Vagina (tissue), 2 donors: ENCODE measurements at regions not wholly inside any gene's neighbourhood (a gene's known extent, or its start where the extent isn't known, plus 50 kb on each side); places are given as distances from the start of the nearest gene placed in this dataset.

ENCODE experiments used
- DNase-seq, 2 donors: peaks; one replicate each; pipeline ENCODE4 v3.0.0-alpha.2; 2017; ENCODE audit errors: extremely low spot score in 2 of 2
- H3K27ac ChIP-seq: fragments of 200-600 bp; sonication (generic); one replicate; pipeline ENCODE4 v1.5.1; 2019
- H3K27me3 ChIP-seq: fragments of 200-600 bp; sonication (generic); one replicate; pipeline ENCODE4 v1.5.1; 2019
- H3K36me3 ChIP-seq, 2 donors: fragments of 200-600 bp; sonication (generic); one replicate each; pipeline ENCODE4 v1.5.1; 2017 to 2019
- H3K4me1 ChIP-seq: fragments of 200-600 bp; sonication (generic); one replicate; pipeline ENCODE4 v1.5.1; 2019
- H3K4me3 ChIP-seq, 2 donors: fragments of 200-600 bp; sonication (generic); 1 replicate in 1 of 2; 2 replicates in 1 of 2; pipeline ENCODE4 v1.5.1; 2016 to 2019
- H3K9me3 ChIP-seq: fragments of 200-600 bp; sonication (generic); one replicate; pipeline ENCODE4 v1.5.1; 2019
- POLR2A ChIP-seq, 2 donors: fragments of 450-650 bp; IDR thresholded peaks; one replicate each; pipeline ENCODE4 v1.6.1; 2017; ENCODE audit warnings: antibody characterized with exemption in 2 of 2, mild to moderate bottlenecking in 2 of 2, moderate library complexity in 2 of 2
- POLR2AphosphoS5 ChIP-seq, 2 donors: sonication (generic); formaldehyde crosslinking; IDR thresholded peaks; one replicate each; pipeline ENCODE4 v1.9.0; 2017; ENCODE audit warnings: antibody characterized with exemption in 2 of 2, mild to moderate bottlenecking in 2 of 2, low read depth in 1 of 2; ENCODE audit not compliant: insufficient read depth in 1 of 2
- intact Hi-C: fragments of 100-400 bp; cut with DNase I; formaldehyde crosslinking; loops from one replicate; pipeline ENCODE4 v1.15.1; 2023
- TF ChIP-seq, protein P1 (sequence below), 3 experiments: fragments of 450-650 bp in 2 of 3; fragments of 200-600 bp in 1 of 3; sonication (generic) in 1 of 3; IDR thresholded peaks; one replicate each; pipeline ENCODE4 v1.5.1; 2017 to 2019; ENCODE audit warnings: antibody characterized with exemption in 3 of 3, mild to moderate bottlenecking in 2 of 3, moderate library complexity in 2 of 3

DNA sequence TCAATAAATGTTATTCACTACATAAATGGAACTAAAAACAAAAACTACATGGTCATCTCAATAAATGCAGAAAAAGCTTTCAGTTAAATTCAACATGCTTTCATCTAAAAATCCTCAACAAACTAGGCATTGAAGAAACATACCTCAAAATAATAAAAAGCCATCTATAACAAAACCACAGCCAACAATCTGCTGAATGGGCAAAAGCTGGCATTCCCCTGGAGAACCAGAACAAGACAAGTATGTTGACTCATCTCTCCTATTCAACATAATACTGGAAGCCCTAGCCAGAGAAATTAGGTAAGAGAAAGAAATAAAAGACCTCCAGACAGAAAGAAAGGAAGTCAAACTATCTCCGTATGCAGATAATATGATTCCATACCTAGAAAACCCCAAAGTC, 759.9 kb downstream of the EPHA3 start:
- TF ChIP-seq POLR2AphosphoS5 (IDR thresholded peaks at IDR 0.05; ENCODE audit: insufficient read depth in 1 of 2, low read depth in 1 of 2) (no peak), POLR2A (IDR thresholded peaks at IDR 0.05) (no peak)
- TF ChIP-seq, protein P1, sequence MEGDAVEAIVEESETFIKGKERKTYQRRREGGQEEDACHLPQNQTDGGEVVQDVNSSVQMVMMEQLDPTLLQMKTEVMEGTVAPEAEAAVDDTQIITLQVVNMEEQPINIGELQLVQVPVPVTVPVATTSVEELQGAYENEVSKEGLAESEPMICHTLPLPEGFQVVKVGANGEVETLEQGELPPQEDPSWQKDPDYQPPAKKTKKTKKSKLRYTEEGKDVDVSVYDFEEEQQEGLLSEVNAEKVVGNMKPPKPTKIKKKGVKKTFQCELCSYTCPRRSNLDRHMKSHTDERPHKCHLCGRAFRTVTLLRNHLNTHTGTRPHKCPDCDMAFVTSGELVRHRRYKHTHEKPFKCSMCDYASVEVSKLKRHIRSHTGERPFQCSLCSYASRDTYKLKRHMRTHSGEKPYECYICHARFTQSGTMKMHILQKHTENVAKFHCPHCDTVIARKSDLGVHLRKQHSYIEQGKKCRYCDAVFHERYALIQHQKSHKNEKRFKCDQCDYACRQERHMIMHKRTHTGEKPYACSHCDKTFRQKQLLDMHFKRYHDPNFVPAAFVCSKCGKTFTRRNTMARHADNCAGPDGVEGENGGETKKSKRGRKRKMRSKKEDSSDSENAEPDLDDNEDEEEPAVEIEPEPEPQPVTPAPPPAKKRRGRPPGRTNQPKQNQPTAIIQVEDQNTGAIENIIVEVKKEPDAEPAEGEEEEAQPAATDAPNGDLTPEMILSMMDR (IDR thresholded peaks at IDR 0.05) = no peak
- Histone ChIP-seq H3K27ac (no peak overlapping the region), H3K4me3 (no peak overlapping the region), H3K27me3 (no peaks in the 10 kb centered on the region), H3K9me3 (no peaks in the 10 kb centered on the region), H3K4me1 (no peaks in the 10 kb centered on the region), H3K36me3 (no peaks in the 10 kb centered on the region)
- no peak for DNase-seq
- intact Hi-C loops = no loop called here

DNA sequence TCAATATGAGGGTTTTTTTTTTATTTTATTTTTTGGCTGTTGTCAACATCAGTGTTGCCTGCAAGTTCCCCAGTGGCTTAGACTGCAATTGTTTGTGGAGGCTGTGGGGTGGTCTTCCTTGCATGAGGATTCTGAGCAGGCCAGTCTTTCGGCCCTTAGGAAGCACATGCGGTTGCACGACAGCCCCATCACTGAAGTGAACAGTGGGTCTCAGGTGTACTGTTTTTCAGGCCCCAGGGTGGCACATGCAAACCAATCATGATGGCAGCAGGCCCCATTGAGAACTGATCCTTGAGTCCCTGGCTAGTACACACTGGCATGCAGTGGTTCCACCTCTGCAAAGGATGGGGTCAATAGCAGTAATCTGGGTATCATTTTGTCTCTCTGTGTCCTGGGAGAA, 768.7 kb downstream of the EPHA3 start:
- Histone ChIP-seq H3K4me1 (no peaks in the 10 kb centered on the region), H3K36me3 (no peaks in the 10 kb centered on the region)
- intact Hi-C loops = no loop called here

DNA sequence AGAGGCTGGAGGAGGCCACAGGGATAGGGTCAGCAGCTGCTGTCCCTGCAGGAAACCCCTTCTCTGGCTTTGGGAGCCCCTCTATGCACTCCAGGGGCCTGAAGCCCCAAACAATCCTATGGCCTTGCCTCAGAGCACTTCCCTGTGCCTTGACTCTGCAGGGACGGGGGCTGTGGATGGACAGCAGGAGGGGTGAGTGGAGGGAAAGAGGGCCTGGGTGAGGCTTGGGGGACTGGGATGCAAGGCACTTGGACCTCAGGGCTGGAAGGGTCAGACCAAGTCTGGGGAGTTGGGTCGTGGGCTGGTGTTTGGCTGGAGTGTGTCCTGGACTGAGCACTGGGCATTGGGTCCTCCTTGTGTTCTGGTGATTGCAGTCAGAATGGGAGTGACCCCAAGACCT, 769.8 kb downstream of the EPHA3 start:
- Histone ChIP-seq H3K4me3 (no peak overlapping the region), H3K4me1 (no peaks in the 10 kb centered on the region), H3K27me3 (no peaks in the 10 kb centered on the region), H3K9me3 (no peaks in the 10 kb centered on the region), H3K36me3 (no peaks in the 10 kb centered on the region), H3K27ac (no peak overlapping the region)
- intact Hi-C loops = no loop called here
- TF ChIP-seq, protein P1 (IDR thresholded peaks at IDR 0.05) = no peak
- TF ChIP-seq POLR2AphosphoS5 (IDR thresholded peaks at IDR 0.05; ENCODE audit: insufficient read depth in 1 of 2, low read depth in 1 of 2) (no peak), POLR2A (IDR thresholded peaks at IDR 0.05) (no peak)
- no peak for DNase-seq

More for the DNA sequence above, 768.7 kb downstream of the EPHA3 start:
- Histone ChIP-seq H3K9me3 (no peaks in the 10 kb centered on the region), H3K27ac (no peak overlapping the region), H3K27me3 (no peaks in the 10 kb centered on the region), H3K4me3 (no peak overlapping the region)
- TF ChIP-seq POLR2AphosphoS5 (IDR thresholded peaks at IDR 0.05; ENCODE audit: insufficient read depth in 1 of 2, low read depth in 1 of 2) = no peak
- no peak for TF ChIP-seq POLR2A (IDR thresholded peaks at IDR 0.05)
- TF ChIP-seq, protein P1 (IDR thresholded peaks at IDR 0.05) = no peak
- DNase-seq = no peak

DNA sequence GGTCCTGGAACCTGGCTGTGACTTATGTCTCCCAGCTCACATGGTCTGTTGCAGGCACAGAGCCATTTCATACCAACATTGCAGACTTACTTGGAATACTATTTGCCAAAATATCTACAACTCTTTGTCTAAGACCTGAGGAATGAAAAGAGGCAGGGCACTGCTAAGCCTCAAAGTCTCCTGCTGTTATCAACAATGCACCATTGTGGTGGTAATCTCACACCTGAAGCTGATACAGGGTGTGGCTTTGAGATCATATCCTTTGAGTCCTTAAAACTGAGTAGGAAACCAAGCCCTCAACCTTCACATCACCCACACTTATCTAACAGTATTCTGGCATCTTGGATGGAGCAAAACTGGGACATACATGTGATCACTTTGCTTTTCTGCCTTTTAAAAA, 782.0 kb downstream of the EPHA3 start:
- H3K27ac ChIP-seq = no peak overlapping the region
- H3K4me3 ChIP-seq = no peak overlapping the region
- H3K4me1 ChIP-seq = no peaks in the 10 kb centered on the region
- H3K36me3 ChIP-seq = no peaks in the 10 kb centered on the region
- TF ChIP-seq POLR2A (IDR thresholded peaks at IDR 0.05) (no peak), POLR2AphosphoS5 (IDR thresholded peaks at IDR 0.05; ENCODE audit: insufficient read depth in 1 of 2, low read depth in 1 of 2) (no peak)
- TF ChIP-seq, protein P1 (IDR thresholded peaks at IDR 0.05) = no peak
- H3K27me3 ChIP-seq = no peaks in the 10 kb centered on the region
- intact Hi-C loops = no loop called here
- H3K9me3 ChIP-seq = no peaks in the 10 kb centered on the region
- DNase-seq = no peak

DNA sequence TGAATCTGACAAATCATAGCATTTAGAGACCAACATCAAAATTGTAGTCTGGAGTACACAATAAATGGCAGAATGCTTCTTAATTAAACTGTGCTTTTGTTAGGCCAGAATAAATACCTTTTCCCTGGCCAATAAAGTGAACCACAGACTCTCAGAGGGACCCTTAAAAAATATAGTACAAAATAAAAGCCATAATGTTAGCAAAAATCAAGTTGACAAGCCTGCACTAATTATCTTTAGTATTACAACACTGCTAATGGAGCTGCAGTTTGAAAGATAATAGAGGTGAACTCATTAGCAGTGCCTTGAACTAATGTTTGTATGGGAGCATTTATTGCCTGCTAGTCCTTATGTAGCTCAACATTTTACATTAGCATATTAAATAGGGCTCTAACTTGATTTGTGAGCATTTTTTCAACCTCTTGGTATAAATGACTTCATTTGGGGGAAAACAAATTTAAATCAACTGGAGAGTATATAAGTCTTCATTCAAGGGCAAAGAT, 801.3 kb downstream of the EPHA3 start:
- DNase-seq = no peak
- Histone ChIP-seq H3K27ac (no peak overlapping the region), H3K4me3 (no peak overlapping the region), H3K36me3 (no peaks in the 10 kb centered on the region), H3K27me3 (no peaks in the 10 kb centered on the region), H3K9me3 (no peaks in the 10 kb centered on the region), H3K4me1 (no peaks in the 10 kb centered on the region)
- intact Hi-C loops = no loop called here
- TF ChIP-seq, protein P1 (IDR thresholded peaks at IDR 0.05) = no peak
- no peak for TF ChIP-seq POLR2AphosphoS5 (IDR thresholded peaks at IDR 0.05; ENCODE audit: insufficient read depth in 1 of 2, low read depth in 1 of 2)
- TF ChIP-seq POLR2A (IDR thresholded peaks at IDR 0.05) = no peak
